MM.1S (cell line): ENCODE measurements at regions not wholly inside any gene's neighbourhood (a gene's known extent, or its start where the extent isn't known, plus 50 kb on each side); places are given as distances from the start of the nearest gene placed in this dataset.

ENCODE experiments used
- DNase-seq: peaks from one replicate; pipeline ENCODE4 v3.0.0-alpha.2; 2015
- H2AFZ ChIP-seq: fragments of 300-600 bp; sonication (generic); 2 replicates; pipeline ENCODE4 v1.6.0; 2016; ENCODE audit warnings: antibody characterized with exemption, low read length
- H3F3A ChIP-seq: fragments of 300-600 bp; sonication (generic); 2 replicates; pipeline ENCODE4 v1.6.1; 2016; ENCODE audit warnings: mild to moderate bottlenecking, antibody characterized with exemption, low read length, moderate library complexity, mixed read lengths; ENCODE audit not compliant: insufficient read depth
- H3K27ac ChIP-seq: fragments of 300-600 bp; sonication (generic); 2 replicates; pipeline ENCODE4 v1.5.1; 2016; ENCODE audit warnings: mild to moderate bottlenecking, low read length
- H3K27me3 ChIP-seq: fragments of 300-600 bp; sonication (generic); replicated peaks from 2 replicates; pipeline ENCODE4 v1.6.0; 2016; ENCODE audit warnings: low read length; ENCODE audit not compliant: insufficient read depth
- H3K36me3 ChIP-seq: fragments of 300-600 bp; sonication (generic); replicated peaks from 2 replicates; pipeline ENCODE4 v1.6.1; 2016; ENCODE audit warnings: mild to moderate bottlenecking, low read length, mixed read lengths; ENCODE audit not compliant: insufficient read depth
- H3K4me1 ChIP-seq: fragments of 300-600 bp; sonication (generic); 2 replicates; pipeline ENCODE4 v1.6.1; 2016; ENCODE audit warnings: low read length, mixed read lengths
- H3K4me2 ChIP-seq: fragments of 300-600 bp; sonication (generic); 2 replicates; pipeline ENCODE4 v1.6.0; 2016; ENCODE audit warnings: low read depth, low read length
- H3K4me3 ChIP-seq: fragments of 300-600 bp; sonication (generic); 2 replicates; pipeline ENCODE4 v1.5.1; 2016; ENCODE audit warnings: low read length, mixed read lengths
- H3K79me2 ChIP-seq: fragments of 300-600 bp; sonication (generic); 2 replicates; pipeline ENCODE4 v1.6.1; 2016; ENCODE audit warnings: mixed run types, low read length, mixed read lengths
- H3K9ac ChIP-seq: fragments of 300-600 bp; sonication (generic); 2 replicates; pipeline ENCODE4 v1.6.1; 2016; ENCODE audit warnings: low read length, mixed read lengths
- H3K9me2 ChIP-seq: fragments of 300-600 bp; sonication (generic); replicated peaks from 2 replicates; pipeline ENCODE4 v1.6.1; 2016; ENCODE audit warnings: mild to moderate bottlenecking, low read length, mixed read lengths; ENCODE audit not compliant: insufficient read depth
- H3K9me3 ChIP-seq: fragments of 300-600 bp; sonication (generic); replicated peaks from 2 replicates; pipeline ENCODE4 v1.6.1; 2016; ENCODE audit warnings: mild to moderate bottlenecking, low read length, mixed read lengths; ENCODE audit not compliant: insufficient read depth
- H4K20me1 ChIP-seq: fragments of 300-600 bp; sonication (generic); 2 replicates; pipeline ENCODE4 v1.6.1; 2016; ENCODE audit warnings: mild to moderate bottlenecking, low read length, moderate library complexity, mixed read lengths; ENCODE audit not compliant: insufficient read depth
- EZH2 ChIP-seq: fragments of 300-600 bp; sonication (generic); optimal IDR thresholded peaks from 2 replicates; pipeline ENCODE3; 2017; ENCODE audit warnings: low read depth, mild to moderate bottlenecking, antibody characterized with exemption, low read length, mixed read lengths
- EZH2phosphoT487 ChIP-seq: fragments of 300-600 bp; sonication (generic); IDR thresholded peaks from 2 replicates; pipeline ENCODE4 v1.6.1; 2018; ENCODE audit warnings: antibody characterized with exemption, low read length
- TF ChIP-seq, protein P1 (sequence below): fragments of 300-600 bp; sonication (generic); IDR thresholded peaks from 2 replicates; pipeline ENCODE4 v1.5.1; 2016; ENCODE audit warnings: antibody characterized with exemption, low read length, mixed read lengths

DNA sequence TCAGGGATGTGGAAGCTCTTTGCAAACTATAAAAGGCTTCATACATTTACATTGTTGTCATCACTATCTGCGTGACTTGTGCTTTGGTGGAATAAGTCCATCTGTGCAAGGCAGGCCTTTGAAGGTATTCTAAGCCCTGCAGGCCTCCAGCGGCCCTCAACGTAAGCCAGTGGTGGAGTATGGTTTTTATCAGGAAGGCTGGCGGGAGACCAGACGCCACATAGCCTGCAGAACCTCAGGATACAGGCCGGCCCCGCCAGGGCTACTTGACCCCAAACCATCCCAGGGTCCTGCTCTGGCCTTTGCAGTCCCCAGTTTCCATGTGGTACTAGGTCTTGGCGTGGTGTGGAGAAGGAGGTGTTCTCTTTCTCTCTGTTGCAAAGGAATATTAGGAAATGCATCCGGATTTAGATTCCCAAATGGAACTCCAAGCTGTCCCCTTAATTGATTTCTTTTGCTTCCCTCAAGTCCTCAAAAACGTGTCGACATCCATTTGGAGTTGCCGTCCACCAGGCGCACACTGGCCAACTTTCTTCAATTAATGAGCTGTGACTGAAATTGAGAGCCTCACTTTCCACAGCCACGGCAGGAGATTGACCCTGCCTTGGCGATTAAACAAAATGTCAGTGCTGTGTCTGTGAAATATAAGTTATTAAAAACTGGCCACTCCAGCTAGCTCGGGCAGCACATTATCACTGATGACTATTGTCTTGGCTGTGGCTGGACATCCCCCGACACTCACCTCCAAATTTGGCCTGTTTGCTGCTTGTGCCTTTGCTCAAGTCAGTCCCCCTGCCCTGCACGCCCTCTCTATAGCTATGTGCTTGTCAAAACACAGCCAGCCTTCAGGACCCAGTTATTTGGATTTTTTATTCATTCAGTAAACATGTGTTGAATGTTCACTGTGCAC is 239.8 kb upstream of the TLE3 start:
- Histone ChIP-seq H3K27ac (no peak overlapping the region), H3K4me3 (no peak overlapping the region), H3K4me1 (no peaks in the 10 kb centered on the region), H2AFZ (no peak overlapping the region), H3K4me2 (no peak overlapping the region), H3K9me3 (0 out of 2 replicates have a peak, but pooled peaks cover 7% of the 10 kb centered on the region), H3K27me3 (no peaks in the 10 kb centered on the region), H4K20me1 (no peaks in the 10 kb centered on the region), H3F3A (no peaks in the 10 kb centered on the region), H3K79me2 (no peaks in the 10 kb centered on the region), H3K9ac (no peak overlapping the region), H3K36me3 (no peaks in the 10 kb centered on the region), H3K9me2 (no peaks in the 10 kb centered on the region)
- DNase-seq, result no peak
- TF ChIP-seq, protein P1, sequence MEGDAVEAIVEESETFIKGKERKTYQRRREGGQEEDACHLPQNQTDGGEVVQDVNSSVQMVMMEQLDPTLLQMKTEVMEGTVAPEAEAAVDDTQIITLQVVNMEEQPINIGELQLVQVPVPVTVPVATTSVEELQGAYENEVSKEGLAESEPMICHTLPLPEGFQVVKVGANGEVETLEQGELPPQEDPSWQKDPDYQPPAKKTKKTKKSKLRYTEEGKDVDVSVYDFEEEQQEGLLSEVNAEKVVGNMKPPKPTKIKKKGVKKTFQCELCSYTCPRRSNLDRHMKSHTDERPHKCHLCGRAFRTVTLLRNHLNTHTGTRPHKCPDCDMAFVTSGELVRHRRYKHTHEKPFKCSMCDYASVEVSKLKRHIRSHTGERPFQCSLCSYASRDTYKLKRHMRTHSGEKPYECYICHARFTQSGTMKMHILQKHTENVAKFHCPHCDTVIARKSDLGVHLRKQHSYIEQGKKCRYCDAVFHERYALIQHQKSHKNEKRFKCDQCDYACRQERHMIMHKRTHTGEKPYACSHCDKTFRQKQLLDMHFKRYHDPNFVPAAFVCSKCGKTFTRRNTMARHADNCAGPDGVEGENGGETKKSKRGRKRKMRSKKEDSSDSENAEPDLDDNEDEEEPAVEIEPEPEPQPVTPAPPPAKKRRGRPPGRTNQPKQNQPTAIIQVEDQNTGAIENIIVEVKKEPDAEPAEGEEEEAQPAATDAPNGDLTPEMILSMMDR, result no peak
- TF ChIP-seq EZH2, result no peak
- no peak for TF ChIP-seq EZH2phosphoT487

DNA sequence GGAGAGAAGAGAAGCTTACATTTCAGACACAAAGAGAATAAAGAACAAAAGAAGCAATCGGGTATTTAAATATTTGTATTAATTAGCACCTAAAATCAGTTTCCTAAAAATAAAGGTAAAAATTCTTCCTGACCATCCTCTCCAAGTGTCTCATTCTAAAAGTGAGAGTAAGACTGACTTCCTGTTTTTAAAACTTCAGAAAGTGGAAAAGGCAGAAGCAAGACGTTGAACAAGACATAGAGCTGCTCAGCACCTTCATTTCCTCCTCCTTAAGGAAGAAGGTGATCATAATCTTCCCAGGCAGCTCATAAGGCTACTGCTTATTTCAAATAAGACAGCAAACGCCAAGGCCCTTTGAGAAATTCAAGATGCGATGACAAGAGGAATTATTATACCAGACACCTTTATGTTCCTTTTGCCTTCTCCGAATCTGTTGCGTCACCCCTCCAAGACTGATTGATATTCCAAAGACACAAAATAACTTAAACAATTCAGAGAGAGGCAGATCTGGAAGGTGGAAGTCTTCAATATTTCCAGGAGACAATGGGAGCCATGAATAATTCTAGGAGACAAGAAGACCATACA is 238.8 kb upstream of the TLE3 start:
- H3K4me1 ChIP-seq, result no peaks in the 10 kb centered on the region
- no peak overlapping the region for H3K27ac ChIP-seq
- no peaks in the 10 kb centered on the region for H3F3A ChIP-seq
- H3K27me3 ChIP-seq, result no peaks in the 10 kb centered on the region
- no peak for DNase-seq
- H3K4me2 ChIP-seq, result no peak overlapping the region
- H3K9me3 ChIP-seq, result 0 out of 2 replicates have a peak, but pooled peaks cover 7% of the 10 kb centered on the region
- no peaks in the 10 kb centered on the region for H3K79me2 ChIP-seq
- H3K36me3 ChIP-seq, result no peaks in the 10 kb centered on the region
- TF ChIP-seq EZH2, result no peak
- TF ChIP-seq, protein P1, result no peak
- no peak for TF ChIP-seq EZH2phosphoT487
- no peaks in the 10 kb centered on the region for H3K9me2 ChIP-seq
- H3K4me3 ChIP-seq, result no peak overlapping the region
- H2AFZ ChIP-seq, result no peak overlapping the region
- no peaks in the 10 kb centered on the region for H4K20me1 ChIP-seq
- H3K9ac ChIP-seq, result no peak overlapping the region

DNA sequence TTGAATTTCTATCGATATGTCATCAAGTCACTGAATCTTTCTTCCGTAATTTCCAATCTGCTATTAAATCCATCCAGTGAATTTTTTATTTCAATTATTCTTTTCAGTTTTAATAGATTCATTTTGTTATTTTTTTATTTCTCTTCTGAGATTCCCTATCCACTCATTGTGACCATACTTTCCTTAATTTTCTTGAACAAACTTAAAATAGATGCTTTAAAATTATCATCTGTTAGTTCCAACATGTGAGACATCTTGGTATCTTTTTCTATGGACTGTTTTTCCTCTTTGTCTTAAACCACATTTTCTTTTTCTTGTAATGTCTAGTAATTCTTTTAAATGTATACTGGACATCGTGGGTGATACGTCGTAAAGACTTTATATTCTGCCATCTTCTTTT is 236.6 kb upstream of the TLE3 start:
- H3K4me1 ChIP-seq, result no peaks in the 10 kb centered on the region

More for the DNA sequence above, 236.6 kb upstream of the TLE3 start:
- no peak overlapping the region for H3K4me2 ChIP-seq
- H4K20me1 ChIP-seq, result no peaks in the 10 kb centered on the region
- no peaks in the 10 kb centered on the region for H3K27me3 ChIP-seq
- 0 out of 2 replicates have a peak, but pooled peaks cover 7% of the 10 kb centered on the region for H3K9me3 ChIP-seq
- no peak overlapping the region for H3K4me3 ChIP-seq
- H3K9me2 ChIP-seq, result no peaks in the 10 kb centered on the region
- H3F3A ChIP-seq, result no peaks in the 10 kb centered on the region
- H3K9ac ChIP-seq, result no peak overlapping the region
- TF ChIP-seq EZH2phosphoT487, result no peak
- no peak for TF ChIP-seq EZH2
- TF ChIP-seq, protein P1, result no peak
- no peaks in the 10 kb centered on the region for H3K79me2 ChIP-seq
- no peaks in the 10 kb centered on the region; the same call in 1 of the 2 replicates for H3K36me3 ChIP-seq
- H2AFZ ChIP-seq, result no peak overlapping the region
- no peak for DNase-seq
- H3K27ac ChIP-seq, result no peak overlapping the region
